ENCODE measurements at regions not wholly inside any gene's neighbourhood (a gene's known extent, or its start where the extent isn't known, plus 50 kb on each side); places are given as distances from the start of the nearest gene placed in this dataset.

DNA sequence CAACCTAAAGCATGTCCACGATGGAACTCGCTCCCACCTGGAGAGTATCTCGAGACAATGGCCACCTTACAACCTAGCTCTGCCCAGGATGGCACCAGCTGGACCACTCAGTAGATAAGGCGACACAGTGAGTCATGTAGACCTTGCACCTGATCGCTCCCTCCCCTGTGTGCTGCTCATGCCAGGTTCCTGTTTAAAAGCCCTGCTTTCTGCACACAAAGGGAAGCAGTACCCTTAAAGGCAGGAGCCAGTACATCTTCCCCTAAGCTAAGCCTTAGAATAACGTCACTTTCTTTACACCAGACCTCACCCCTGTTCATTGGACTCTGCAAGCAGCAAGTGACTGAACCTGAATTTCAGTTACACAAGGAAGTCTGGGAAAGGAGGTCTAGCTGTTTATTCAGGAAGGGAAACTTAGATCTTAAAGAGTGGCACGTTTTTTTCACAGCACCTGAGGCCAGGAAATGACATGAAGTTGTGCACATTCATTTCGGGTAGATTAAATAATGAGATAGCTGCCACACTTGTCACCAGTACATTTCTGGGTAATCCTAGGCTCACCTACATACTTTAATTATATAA lies 117.9 kb downstream of the MTPAP start:
- Histone ChIP-seq H3K4me3 (no peak overlapping the region), H3K9me3 (no peaks in the 10 kb centered on the region), H3K4me1 (no peaks in the 10 kb centered on the region), H3K36me3 (no peaks in the 10 kb centered on the region), H3K27ac (no peak overlapping the region), H3K27me3 (no peaks in the 10 kb centered on the region)
- intact Hi-C loops (cut with DNase I; ENCODE audit: low total_unique reads) = no loop called here
- no peak for DNase-seq
- 14 to 41% methylated on average over 1 to 8 of the region's 8 CpGs for WGBS, 2 donors (ENCODE audit: low coverage in 1 of 2)
- in situ Hi-C loops (cut with MboI; ENCODE audit: low pct_ligation_motif_present in 1 of 4, low pct_unique_long_range_greater_than_20kb in 1 of 4, low sequenced_read_pairs in 3 of 4) = loop anchor here (10.0 to 25.0 kb wide), 4 partner anchors 146 to 244 kb away; no protein-coding TSS in a partner anchor
- TF ChIP-seq, protein P1, sequence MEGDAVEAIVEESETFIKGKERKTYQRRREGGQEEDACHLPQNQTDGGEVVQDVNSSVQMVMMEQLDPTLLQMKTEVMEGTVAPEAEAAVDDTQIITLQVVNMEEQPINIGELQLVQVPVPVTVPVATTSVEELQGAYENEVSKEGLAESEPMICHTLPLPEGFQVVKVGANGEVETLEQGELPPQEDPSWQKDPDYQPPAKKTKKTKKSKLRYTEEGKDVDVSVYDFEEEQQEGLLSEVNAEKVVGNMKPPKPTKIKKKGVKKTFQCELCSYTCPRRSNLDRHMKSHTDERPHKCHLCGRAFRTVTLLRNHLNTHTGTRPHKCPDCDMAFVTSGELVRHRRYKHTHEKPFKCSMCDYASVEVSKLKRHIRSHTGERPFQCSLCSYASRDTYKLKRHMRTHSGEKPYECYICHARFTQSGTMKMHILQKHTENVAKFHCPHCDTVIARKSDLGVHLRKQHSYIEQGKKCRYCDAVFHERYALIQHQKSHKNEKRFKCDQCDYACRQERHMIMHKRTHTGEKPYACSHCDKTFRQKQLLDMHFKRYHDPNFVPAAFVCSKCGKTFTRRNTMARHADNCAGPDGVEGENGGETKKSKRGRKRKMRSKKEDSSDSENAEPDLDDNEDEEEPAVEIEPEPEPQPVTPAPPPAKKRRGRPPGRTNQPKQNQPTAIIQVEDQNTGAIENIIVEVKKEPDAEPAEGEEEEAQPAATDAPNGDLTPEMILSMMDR (IDR thresholded peaks at IDR 0.05) = no peak
- no peak for TF ChIP-seq POLR2A (IDR thresholded peaks at IDR 0.05)

DNA sequence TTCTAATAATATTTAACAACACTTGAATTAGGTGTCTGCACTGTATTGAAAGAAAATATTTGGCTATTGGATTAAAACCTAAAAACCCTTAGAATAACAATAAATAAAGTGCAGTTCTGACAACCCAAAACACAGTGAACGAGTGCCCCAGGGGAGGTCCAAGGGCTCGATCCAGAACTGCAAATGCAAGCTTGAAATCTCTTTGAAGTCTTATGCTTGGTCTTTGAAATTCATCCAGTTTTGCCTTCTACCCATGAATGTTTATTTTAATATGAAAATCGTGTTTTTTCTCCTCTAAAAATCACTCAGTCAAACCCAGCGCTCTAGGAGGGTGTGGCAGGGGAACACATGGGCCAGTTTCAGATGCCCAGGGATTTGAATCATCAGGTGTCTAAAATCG lies 119.5 kb downstream of the MTPAP start:
- intact Hi-C loops (cut with DNase I; ENCODE audit: low total_unique reads) = no loop called here
- Histone ChIP-seq H3K9me3 (no peaks in the 10 kb centered on the region), H3K4me3 (no peak overlapping the region), H3K27me3 (no peaks in the 10 kb centered on the region), H3K4me1 (no peaks in the 10 kb centered on the region), H3K27ac (no peak overlapping the region), H3K36me3 (no peaks in the 10 kb centered on the region)
- no peak for DNase-seq
- in situ Hi-C loops (cut with MboI; ENCODE audit: low pct_ligation_motif_present in 1 of 4, low pct_unique_long_range_greater_than_20kb in 1 of 4, low sequenced_read_pairs in 3 of 4) = loop anchor here in 2 of 4 donors (25.0 kb wide), 2 partner anchors 217 to 242 kb away; no protein-coding TSS in a partner anchor
- TF ChIP-seq POLR2AphosphoS5 (IDR thresholded peaks at IDR 0.05) = no peak
- no peak for TF ChIP-seq POLR2A (IDR thresholded peaks at IDR 0.05)
- TF ChIP-seq, protein P1 (IDR thresholded peaks at IDR 0.05) = no peak
- no peak for TF ChIP-seq EP300 (IDR thresholded peaks at IDR 0.05; ENCODE audit: low read depth)
- 76 to 85% methylated on average over 2 to 5 of the region's 5 CpGs for WGBS, 2 donors (ENCODE audit: low coverage in 1 of 2)

DNA sequence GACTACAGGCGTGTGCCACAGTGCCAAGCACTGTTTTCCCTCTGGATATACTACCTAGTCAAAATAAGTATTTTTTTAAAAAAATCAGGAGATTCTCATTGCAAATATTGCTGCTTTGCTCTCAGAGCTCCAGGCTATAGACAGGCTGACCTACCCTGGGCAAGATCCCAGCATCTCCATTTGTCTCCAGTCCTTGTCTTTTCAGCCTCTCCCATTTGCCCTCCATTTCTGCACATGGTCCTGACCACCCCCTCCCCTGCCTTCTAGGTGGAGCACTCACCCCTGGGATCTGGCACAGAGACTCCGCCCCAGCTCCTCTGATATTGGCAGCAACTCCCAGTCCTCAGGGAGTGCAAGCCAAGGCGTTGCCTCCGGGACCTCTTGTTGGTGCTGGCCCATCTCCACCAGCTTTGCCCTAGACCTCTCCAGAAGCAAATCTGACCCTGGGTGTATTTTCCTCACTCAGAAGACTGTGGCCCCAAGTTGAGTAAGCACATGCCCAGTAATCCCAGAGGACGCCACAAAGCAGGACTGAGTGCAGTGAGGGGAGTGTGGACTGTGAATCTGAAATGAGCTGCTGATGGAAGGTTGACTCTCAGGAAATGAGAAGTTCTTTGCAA lies 120.6 kb downstream of the MTPAP start:
- intact Hi-C loops (cut with DNase I; ENCODE audit: low total_unique reads) (no loop called here), in situ Hi-C loops (cut with MboI; ENCODE audit: low pct_ligation_motif_present in 1 of 4, low pct_unique_long_range_greater_than_20kb in 1 of 4, low sequenced_read_pairs in 3 of 4) (loop anchor here in 2 of 4 donors (25.0 kb wide), 2 partner anchors 216 to 241 kb away; no protein-coding TSS in a partner anchor)
- no peaks in the 10 kb centered on the region for H3K9me3 ChIP-seq
- no peak for DNase-seq
- H3K4me1 ChIP-seq = no peaks in the 10 kb centered on the region
- H3K27ac ChIP-seq = no peak overlapping the region
- no peak overlapping the region for H3K4me3 ChIP-seq
- TF ChIP-seq POLR2AphosphoS5 (IDR thresholded peaks at IDR 0.05) (no peak), EP300 (IDR thresholded peaks at IDR 0.05; ENCODE audit: low read depth) (no peak), POLR2A (IDR thresholded peaks at IDR 0.05) (no peak)
- TF ChIP-seq, protein P1 (IDR thresholded peaks at IDR 0.05) = no peak
- WGBS, 2 donors (ENCODE audit: low coverage in 1 of 2) = 69 to 75% methylated on average over 2 to 5 of the region's 5 CpGs
- no peaks in the 10 kb centered on the region for H3K27me3 ChIP-seq
- no peaks in the 10 kb centered on the region for H3K36me3 ChIP-seq

DNA sequence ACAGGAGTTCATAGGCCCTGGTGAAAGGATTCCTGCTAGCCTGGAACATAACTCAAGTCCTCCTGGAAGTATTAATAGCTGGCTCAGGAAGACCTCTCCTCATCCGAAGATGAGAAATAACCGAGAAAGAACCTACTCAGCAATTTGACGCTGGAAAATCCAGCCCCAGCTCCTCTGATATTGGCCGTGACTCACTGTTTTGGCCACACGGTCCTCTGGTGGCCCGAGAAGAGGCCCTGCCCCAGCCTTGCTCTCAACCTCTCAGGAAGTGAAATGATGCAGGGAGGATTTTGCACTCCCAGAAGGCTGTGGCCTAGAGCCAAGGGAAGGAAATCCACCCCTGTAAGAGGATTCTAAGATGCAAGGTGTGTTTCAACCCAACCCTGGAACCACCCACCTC lies 121.6 kb downstream of the MTPAP start:
- intact Hi-C loops (cut with DNase I; ENCODE audit: low total_unique reads) = no loop called here
- in situ Hi-C loops (cut with MboI; ENCODE audit: low pct_ligation_motif_present in 1 of 4, low pct_unique_long_range_greater_than_20kb in 1 of 4, low sequenced_read_pairs in 3 of 4) = loop anchor here in 2 of 4 donors (25.0 kb wide), 2 partner anchors 215 to 240 kb away; no protein-coding TSS in a partner anchor
- Histone ChIP-seq H3K4me3 (no peak overlapping the region), H3K4me1 (no peaks in the 10 kb centered on the region), H3K9me3 (no peaks in the 10 kb centered on the region), H3K27ac (no peak overlapping the region), H3K36me3 (no peaks in the 10 kb centered on the region), H3K27me3 (no peaks in the 10 kb centered on the region)
- 50 to 77% methylated on average over 2 to 6 of the region's 6 CpGs for WGBS, 2 donors (ENCODE audit: low coverage in 1 of 2)
- TF ChIP-seq, protein P1 (IDR thresholded peaks at IDR 0.05) = no peak
- TF ChIP-seq POLR2A (IDR thresholded peaks at IDR 0.05) (no peak), POLR2AphosphoS5 (IDR thresholded peaks at IDR 0.05) (no peak), EP300 (IDR thresholded peaks at IDR 0.05; ENCODE audit: low read depth) (no peak)
- no peak for DNase-seq

All from transverse colon (tissue), 4 donors.